ENCODE measurements at regions not wholly inside any gene's neighbourhood (a gene's known extent, or its start where the extent isn't known, plus 50 kb on each side); places are given as distances from the start of the nearest gene placed in this dataset.

GRCh38 chr14:101062601-101063000, 159.1 kb upstream of the RTL1 start:
- H3K36me3 ChIP-seq (replicated peaks; ENCODE audit: insufficient read depth, low read length) = no peaks in the 10 kb centered on the region
- H3K9me3 ChIP-seq (replicated peaks; ENCODE audit: insufficient read depth, low read length) = no peaks in the 10 kb centered on the region
- H3K4me3 ChIP-seq (ENCODE audit: low read length) = no peak overlapping the region
- no peak overlapping the region for H3K4me2 ChIP-seq (ENCODE audit: low read depth, low read length)
- DNase-seq = no peak
- no peak overlapping the region for H2AFZ ChIP-seq (ENCODE audit: low read length)
- no peak for TF ChIP-seq EZH2phosphoT487 (IDR thresholded peaks at IDR 0.05; ENCODE audit: low read length)
- TF ChIP-seq EZH2 (optimal IDR thresholded peaks at IDR 0.05; ENCODE audit: low read depth, low read length) = no peak
- no peak for TF ChIP-seq CTCF (IDR thresholded peaks at IDR 0.05; ENCODE audit: low read length)
- no peak overlapping the region for H3K9ac ChIP-seq (ENCODE audit: low read length)
- H3K27ac ChIP-seq (ENCODE audit: low read length) = no peak overlapping the region
- no peaks in the 10 kb centered on the region for H3K79me2 ChIP-seq (ENCODE audit: low read length)
- no peaks in the 10 kb centered on the region for H3K4me1 ChIP-seq (ENCODE audit: low read length)
- H3F3A ChIP-seq (ENCODE audit: insufficient read depth, low read length) = no peaks in the 10 kb centered on the region
- H3K27me3 ChIP-seq (replicated peaks; ENCODE audit: insufficient read depth, low read length) = peaks cover 59% of the 10 kb centered on the region
- no peaks in the 10 kb centered on the region for H4K20me1 ChIP-seq (ENCODE audit: insufficient read depth, low read length)
- H3K9me2 ChIP-seq (replicated peaks; ENCODE audit: insufficient read depth, low read length) = no peaks in the 10 kb centered on the region

GRCh38 chr14:101063121-101063520, 159.6 kb upstream of the RTL1 start:
- peaks cover 64% of the 10 kb centered on the region for H3K27me3 ChIP-seq (replicated peaks; ENCODE audit: insufficient read depth, low read length)
- no peak overlapping the region for H3K4me3 ChIP-seq (ENCODE audit: low read length)
- H3K9ac ChIP-seq (ENCODE audit: low read length) = no peak overlapping the region
- no peaks in the 10 kb centered on the region for H3K79me2 ChIP-seq (ENCODE audit: low read length)
- no peaks in the 10 kb centered on the region for H3K4me1 ChIP-seq (ENCODE audit: low read length)
- H3K27ac ChIP-seq (ENCODE audit: low read length) = no peak overlapping the region
- H4K20me1 ChIP-seq (ENCODE audit: insufficient read depth, low read length) = no peaks in the 10 kb centered on the region
- DNase-seq = no peak
- TF ChIP-seq EZH2 (optimal IDR thresholded peaks at IDR 0.05; ENCODE audit: low read depth, low read length) = no peak
- no peak for TF ChIP-seq EZH2phosphoT487 (IDR thresholded peaks at IDR 0.05; ENCODE audit: low read length)
- TF ChIP-seq CTCF (IDR thresholded peaks at IDR 0.05; ENCODE audit: low read length) = no peak
- H3K36me3 ChIP-seq (replicated peaks; ENCODE audit: insufficient read depth, low read length) = no peaks in the 10 kb centered on the region
- H2AFZ ChIP-seq (ENCODE audit: low read length) = no peak overlapping the region
- no peaks in the 10 kb centered on the region for H3K9me2 ChIP-seq (replicated peaks; ENCODE audit: insufficient read depth, low read length)
- no peaks in the 10 kb centered on the region for H3F3A ChIP-seq (ENCODE audit: insufficient read depth, low read length)
- no peaks in the 10 kb centered on the region for H3K9me3 ChIP-seq (replicated peaks; ENCODE audit: insufficient read depth, low read length)
- H3K4me2 ChIP-seq (ENCODE audit: low read depth, low read length) = no peak overlapping the region

GRCh38 chr14:101064121-101064661, 160.7 kb upstream of the RTL1 start:
- Histone ChIP-seq H3K36me3 (replicated peaks; ENCODE audit: insufficient read depth, low read length) (no peaks in the 10 kb centered on the region), H3K9me3 (replicated peaks; ENCODE audit: insufficient read depth, low read length) (no peaks in the 10 kb centered on the region), H3K9me2 (replicated peaks; ENCODE audit: insufficient read depth, low read length) (no peaks in the 10 kb centered on the region), H4K20me1 (ENCODE audit: insufficient read depth, low read length) (no peaks in the 10 kb centered on the region), H3K27ac (ENCODE audit: low read length) (no peak overlapping the region), H3K79me2 (ENCODE audit: low read length) (no peaks in the 10 kb centered on the region), H3F3A (ENCODE audit: insufficient read depth, low read length) (no peaks in the 10 kb centered on the region), H3K9ac (ENCODE audit: low read length) (no peak overlapping the region), H3K4me2 (ENCODE audit: low read depth, low read length) (no peak overlapping the region), H3K27me3 (replicated peaks; ENCODE audit: insufficient read depth, low read length) (peaks cover 70% of the 10 kb centered on the region), H2AFZ (ENCODE audit: low read length) (no peak overlapping the region), H3K4me3 (ENCODE audit: low read length) (no peak overlapping the region), H3K4me1 (ENCODE audit: low read length) (no peaks in the 10 kb centered on the region)
- DNase-seq = no peak
- TF ChIP-seq EZH2 (optimal IDR thresholded peaks at IDR 0.05; ENCODE audit: low read depth, low read length) = no peak
- TF ChIP-seq CTCF (IDR thresholded peaks at IDR 0.05; ENCODE audit: low read length) = no peak
- no peak for TF ChIP-seq EZH2phosphoT487 (IDR thresholded peaks at IDR 0.05; ENCODE audit: low read length)

All from MM.1S (cell line).